Colonic mucosa (tissue), 4 donors: ENCODE measurements at regions not wholly inside any gene's neighbourhood (a gene's known extent, or its start where the extent isn't known, plus 50 kb on each side); places are given as distances from the start of the nearest gene placed in this dataset.

Source experiments
- DNase-seq: peaks from one replicate; pipeline ENCODE4 v3.0.0-alpha.2; 2020
- H3K27ac ChIP-seq: fragments of 200-600 bp; one replicate; pipeline ENCODE4 v1.8.0; 2021
- H3K27me3 ChIP-seq: fragments of 200-600 bp; one replicate; pipeline ENCODE4 v1.8.0; 2021
- H3K36me3 ChIP-seq: fragments of 200-600 bp; one replicate; pipeline ENCODE4 v1.8.0; 2021
- H3K4me1 ChIP-seq: fragments of 200-600 bp; one replicate; pipeline ENCODE4 v1.8.0; 2021; ENCODE audit warnings: mild to moderate bottlenecking
- H3K4me3 ChIP-seq: fragments of 200-600 bp; one replicate; pipeline ENCODE4 v1.8.0; 2021
- H3K9ac ChIP-seq, 2 donors: one replicate each; pipeline ENCODE4 v1.7.0; 2013; ENCODE audit warnings: control low read depth in 2 of 2, low read depth in 2 of 2, low read length in 2 of 2
- H3K9me3 ChIP-seq: fragments of 200-600 bp; one replicate; pipeline ENCODE4 v1.8.0; 2021
- intact Hi-C: fragments of 100-400 bp; cut with DNase I; formaldehyde crosslinking; loops from one replicate; pipeline ENCODE4 v1.14.1; 2022
- TF ChIP-seq, protein P1 (sequence below): fragments of 200-600 bp; IDR thresholded peaks from one replicate; pipeline ENCODE4 v1.8.0; 2022; ENCODE audit warnings: antibody characterized with exemption, mild to moderate bottlenecking
- donor health status: healthy.
- donor health status: DM: no; HTN: no; CAD: no.
- donor health status: DM: no; HTN: no; CAD: no.

DNA sequence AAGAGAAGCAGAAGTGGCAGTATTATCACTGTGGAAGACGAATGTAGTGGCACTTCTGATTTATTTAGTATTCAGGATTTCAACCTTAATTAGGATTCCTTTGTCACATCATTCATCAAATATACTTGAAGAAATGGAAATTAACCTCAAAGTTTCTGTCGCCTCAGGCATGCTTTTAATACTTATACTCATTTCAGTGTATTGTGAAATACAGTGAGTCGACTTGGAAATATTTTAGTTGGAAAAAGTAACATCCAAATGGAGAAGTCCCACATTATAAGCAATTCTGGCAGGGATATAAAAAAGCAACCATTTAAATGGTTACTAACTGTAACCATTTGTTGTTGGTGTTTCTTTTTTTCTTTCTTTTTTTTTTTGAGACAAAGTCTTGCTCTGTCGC is 648.8 kb downstream of the ARL4A start:
- TF ChIP-seq, protein P1, sequence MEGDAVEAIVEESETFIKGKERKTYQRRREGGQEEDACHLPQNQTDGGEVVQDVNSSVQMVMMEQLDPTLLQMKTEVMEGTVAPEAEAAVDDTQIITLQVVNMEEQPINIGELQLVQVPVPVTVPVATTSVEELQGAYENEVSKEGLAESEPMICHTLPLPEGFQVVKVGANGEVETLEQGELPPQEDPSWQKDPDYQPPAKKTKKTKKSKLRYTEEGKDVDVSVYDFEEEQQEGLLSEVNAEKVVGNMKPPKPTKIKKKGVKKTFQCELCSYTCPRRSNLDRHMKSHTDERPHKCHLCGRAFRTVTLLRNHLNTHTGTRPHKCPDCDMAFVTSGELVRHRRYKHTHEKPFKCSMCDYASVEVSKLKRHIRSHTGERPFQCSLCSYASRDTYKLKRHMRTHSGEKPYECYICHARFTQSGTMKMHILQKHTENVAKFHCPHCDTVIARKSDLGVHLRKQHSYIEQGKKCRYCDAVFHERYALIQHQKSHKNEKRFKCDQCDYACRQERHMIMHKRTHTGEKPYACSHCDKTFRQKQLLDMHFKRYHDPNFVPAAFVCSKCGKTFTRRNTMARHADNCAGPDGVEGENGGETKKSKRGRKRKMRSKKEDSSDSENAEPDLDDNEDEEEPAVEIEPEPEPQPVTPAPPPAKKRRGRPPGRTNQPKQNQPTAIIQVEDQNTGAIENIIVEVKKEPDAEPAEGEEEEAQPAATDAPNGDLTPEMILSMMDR, result no peak
- no peak for DNase-seq
- Histone ChIP-seq H3K9me3 (no peaks in the 10 kb centered on the region), H3K27ac (no peak overlapping the region), H3K4me3 (no peak overlapping the region), H3K36me3 (no peaks in the 10 kb centered on the region), H3K27me3 (no peaks in the 10 kb centered on the region), H3K9ac (no peak overlapping the region), H3K4me1 (no peaks in the 10 kb centered on the region)
- intact Hi-C loops, result no loop called here

- intact Hi-C loops, result no loop called here
- no peak for DNase-seq
- no peaks in the 10 kb centered on the region for H3K9me3 ChIP-seq
- no peaks in the 10 kb centered on the region for H3K27me3 ChIP-seq
- H3K27ac ChIP-seq, result no peak overlapping the region
- no peaks in the 10 kb centered on the region for H3K4me1 ChIP-seq
- H3K4me3 ChIP-seq, result no peak overlapping the region
- no peaks in the 10 kb centered on the region for H3K36me3 ChIP-seq
- H3K9ac ChIP-seq, result no peak overlapping the region
- TF ChIP-seq, protein P1, result no peak
These were observed 636.8 kb downstream of the ETV1 start for GRCh38 chr7:13352677-13353076.

DNA sequence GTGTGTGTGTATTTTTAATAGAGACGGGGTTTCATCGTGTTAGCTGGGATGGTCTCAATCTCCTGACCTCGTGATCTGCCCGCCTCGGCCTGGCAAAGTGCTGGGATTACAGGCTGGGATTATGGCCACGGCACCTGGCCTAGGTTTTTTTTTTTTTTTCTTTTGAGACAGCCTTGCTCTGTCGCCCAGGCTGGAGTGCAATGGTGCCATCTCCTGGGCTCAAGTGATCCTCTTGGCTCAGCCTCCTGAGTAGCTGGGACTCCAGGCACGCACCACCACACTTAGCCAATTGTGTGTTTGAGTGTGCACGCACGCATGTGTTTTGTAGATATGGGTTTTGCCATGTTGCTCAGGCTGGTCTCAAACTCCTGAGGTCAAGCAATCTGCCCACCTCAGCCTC is 629.8 kb downstream of the ETV1 start:
- H3K4me3 ChIP-seq, result no peak overlapping the region
- H3K36me3 ChIP-seq, result no peaks in the 10 kb centered on the region
- TF ChIP-seq, protein P1, result no peak
- no peak overlapping the region for H3K9ac ChIP-seq
- H3K27me3 ChIP-seq, result no peaks in the 10 kb centered on the region
- no peaks in the 10 kb centered on the region for H3K9me3 ChIP-seq
- no peaks in the 10 kb centered on the region for H3K4me1 ChIP-seq
- no peak for DNase-seq
- no peak overlapping the region for H3K27ac ChIP-seq
- intact Hi-C loops, result no loop called here

DNA sequence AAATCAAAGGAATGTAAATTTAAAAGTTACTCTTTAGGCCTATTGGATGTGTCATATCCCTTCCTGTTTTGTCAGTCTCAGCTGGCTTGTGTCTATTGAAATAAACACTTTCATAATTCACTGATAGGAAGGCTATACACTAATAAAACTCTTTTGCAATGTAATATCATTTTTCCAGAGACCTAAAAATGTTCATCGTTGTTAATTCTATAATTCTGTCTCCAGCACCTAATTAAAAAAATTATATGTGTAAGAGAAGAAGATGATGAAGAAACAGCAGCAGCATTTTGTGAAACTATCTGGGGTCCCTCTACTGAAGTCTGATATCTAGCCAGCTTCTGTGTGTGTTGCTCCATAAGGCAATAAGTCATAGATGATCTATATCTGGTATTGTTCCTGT is 602.7 kb downstream of the ETV1 start:
- intact Hi-C loops, result no loop called here
- Histone ChIP-seq H3K27me3 (no peaks in the 10 kb centered on the region), H3K9me3 (no peaks in the 10 kb centered on the region), H3K36me3 (no peaks in the 10 kb centered on the region), H3K9ac (no peak overlapping the region), H3K27ac (no peak overlapping the region), H3K4me3 (no peak overlapping the region), H3K4me1 (no peaks in the 10 kb centered on the region)
- TF ChIP-seq, protein P1, result no peak
- no peak for DNase-seq

GRCh38 chr7:13407911-13408310 is 581.6 kb downstream of the ETV1 start:
- Histone ChIP-seq H3K27me3 (no peaks in the 10 kb centered on the region), H3K9ac (no peak overlapping the region), H3K4me3 (no peak overlapping the region), H3K27ac (no peak overlapping the region), H3K36me3 (no peaks in the 10 kb centered on the region), H3K4me1 (no peaks in the 10 kb centered on the region), H3K9me3 (no peaks in the 10 kb centered on the region)
- no peak for DNase-seq
- TF ChIP-seq, protein P1, result no peak
- intact Hi-C loops, result no loop called here

DNA sequence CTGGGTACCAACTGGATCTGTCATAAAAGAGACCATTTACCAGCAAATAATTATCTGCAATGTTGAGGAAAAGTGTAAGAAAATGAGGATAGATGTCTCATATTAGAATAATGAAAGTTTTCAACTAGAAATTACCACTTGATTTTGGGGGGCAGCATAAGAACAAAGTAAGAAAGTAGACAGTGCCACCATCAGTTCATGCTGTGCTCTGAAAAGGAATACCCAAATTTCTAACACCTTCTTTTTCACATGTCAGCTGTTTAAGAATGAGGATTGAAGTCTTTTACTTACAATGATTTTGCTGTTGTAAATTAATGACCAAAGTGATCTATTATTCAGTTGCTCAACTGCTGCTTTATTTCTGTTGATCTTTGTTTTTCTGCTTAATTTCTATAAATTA is 578.3 kb downstream of the ETV1 start:
- no peak overlapping the region for H3K27ac ChIP-seq
- no peaks in the 10 kb centered on the region for H3K27me3 ChIP-seq
- TF ChIP-seq, protein P1, result no peak
- no peaks in the 10 kb centered on the region for H3K4me1 ChIP-seq
- no peak for DNase-seq
- intact Hi-C loops, result no loop called here
- no peak overlapping the region for H3K4me3 ChIP-seq
- no peaks in the 10 kb centered on the region for H3K36me3 ChIP-seq
- no peak overlapping the region for H3K9ac ChIP-seq
- H3K9me3 ChIP-seq, result no peaks in the 10 kb centered on the region
